WI38 (cell line): ENCODE measurements at regions not wholly inside any gene's neighbourhood (a gene's known extent, or its start where the extent isn't known, plus 50 kb on each side); places are given as distances from the start of the nearest gene placed in this dataset.

Experiments
- H3K4me3 ChIP-seq: 2 replicates; pipeline ENCODE4 v1.5.1; 2011; ENCODE audit warnings: low read depth, mild to moderate bottlenecking, control low read depth, low read length
- TF ChIP-seq, protein P1 (sequence below): IDR thresholded peaks from 2 replicates; pipeline ENCODE4 v1.5.1; 2012; ENCODE audit warnings: low read depth, mild to moderate bottlenecking, control low read depth, low read length

- H3K4me3 ChIP-seq = no peak overlapping the region
- TF ChIP-seq, protein P1, sequence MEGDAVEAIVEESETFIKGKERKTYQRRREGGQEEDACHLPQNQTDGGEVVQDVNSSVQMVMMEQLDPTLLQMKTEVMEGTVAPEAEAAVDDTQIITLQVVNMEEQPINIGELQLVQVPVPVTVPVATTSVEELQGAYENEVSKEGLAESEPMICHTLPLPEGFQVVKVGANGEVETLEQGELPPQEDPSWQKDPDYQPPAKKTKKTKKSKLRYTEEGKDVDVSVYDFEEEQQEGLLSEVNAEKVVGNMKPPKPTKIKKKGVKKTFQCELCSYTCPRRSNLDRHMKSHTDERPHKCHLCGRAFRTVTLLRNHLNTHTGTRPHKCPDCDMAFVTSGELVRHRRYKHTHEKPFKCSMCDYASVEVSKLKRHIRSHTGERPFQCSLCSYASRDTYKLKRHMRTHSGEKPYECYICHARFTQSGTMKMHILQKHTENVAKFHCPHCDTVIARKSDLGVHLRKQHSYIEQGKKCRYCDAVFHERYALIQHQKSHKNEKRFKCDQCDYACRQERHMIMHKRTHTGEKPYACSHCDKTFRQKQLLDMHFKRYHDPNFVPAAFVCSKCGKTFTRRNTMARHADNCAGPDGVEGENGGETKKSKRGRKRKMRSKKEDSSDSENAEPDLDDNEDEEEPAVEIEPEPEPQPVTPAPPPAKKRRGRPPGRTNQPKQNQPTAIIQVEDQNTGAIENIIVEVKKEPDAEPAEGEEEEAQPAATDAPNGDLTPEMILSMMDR = no peak
Observed at GRCh38 chrX:113370006-113370405, 529.4 kb upstream of the AMOT start.

GRCh38 chrX:113369056-113369455 is 528.4 kb upstream of the AMOT start:
- TF ChIP-seq, protein P1 = no peak

GRCh38 chrX:113353134-113353533 is 512.5 kb upstream of the AMOT start:
- H3K4me3 ChIP-seq = no peak overlapping the region
- TF ChIP-seq, protein P1 = no peak

More at GRCh38 chrX:113369056-113369455, 528.4 kb upstream of the AMOT start:
- H3K4me3 ChIP-seq = no peak overlapping the region

DNA sequence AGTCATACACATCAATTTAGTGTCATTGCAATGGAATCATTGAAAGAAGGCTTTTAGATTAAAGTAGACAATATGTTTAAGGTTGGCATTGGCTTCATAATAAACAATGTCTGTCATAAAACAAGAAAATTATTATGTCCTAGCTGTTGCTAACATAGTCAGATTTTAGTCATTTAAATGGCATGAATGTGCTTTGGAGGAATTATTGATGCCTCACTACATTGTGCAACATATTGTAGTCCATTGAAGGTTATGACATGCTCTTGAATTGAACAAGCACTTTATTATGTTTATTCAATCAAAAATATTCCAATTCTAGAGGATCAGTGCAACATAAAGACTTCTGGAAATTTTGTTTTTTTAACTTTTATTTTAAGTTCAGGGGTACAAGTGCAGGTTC is 489.8 kb upstream of the AMOT start:
- TF ChIP-seq, protein P1 = no peak
- no peak overlapping the region for H3K4me3 ChIP-seq

- no peak overlapping the region for H3K4me3 ChIP-seq
- TF ChIP-seq, protein P1 = no peak
Observed at GRCh38 chrX:113315927-113316326, 475.3 kb upstream of the AMOT start.

- H3K4me3 ChIP-seq = no peak overlapping the region
- TF ChIP-seq, protein P1 = no peak
Observed at GRCh38 chrX:113305496-113305895, 464.9 kb upstream of the AMOT start.

GRCh38 chrX:113300580-113300979 is 459.9 kb upstream of the AMOT start:
- no peak overlapping the region for H3K4me3 ChIP-seq
- TF ChIP-seq, protein P1 = no peak
